ENCODE measurements at regions not wholly inside any gene's neighbourhood (a gene's known extent, or its start where the extent isn't known, plus 50 kb on each side); places are given as distances from the start of the nearest gene placed in this dataset.
A peak's percentile ranks its signal among the peaks of the same experiment; 100 is the strongest.

DNA sequence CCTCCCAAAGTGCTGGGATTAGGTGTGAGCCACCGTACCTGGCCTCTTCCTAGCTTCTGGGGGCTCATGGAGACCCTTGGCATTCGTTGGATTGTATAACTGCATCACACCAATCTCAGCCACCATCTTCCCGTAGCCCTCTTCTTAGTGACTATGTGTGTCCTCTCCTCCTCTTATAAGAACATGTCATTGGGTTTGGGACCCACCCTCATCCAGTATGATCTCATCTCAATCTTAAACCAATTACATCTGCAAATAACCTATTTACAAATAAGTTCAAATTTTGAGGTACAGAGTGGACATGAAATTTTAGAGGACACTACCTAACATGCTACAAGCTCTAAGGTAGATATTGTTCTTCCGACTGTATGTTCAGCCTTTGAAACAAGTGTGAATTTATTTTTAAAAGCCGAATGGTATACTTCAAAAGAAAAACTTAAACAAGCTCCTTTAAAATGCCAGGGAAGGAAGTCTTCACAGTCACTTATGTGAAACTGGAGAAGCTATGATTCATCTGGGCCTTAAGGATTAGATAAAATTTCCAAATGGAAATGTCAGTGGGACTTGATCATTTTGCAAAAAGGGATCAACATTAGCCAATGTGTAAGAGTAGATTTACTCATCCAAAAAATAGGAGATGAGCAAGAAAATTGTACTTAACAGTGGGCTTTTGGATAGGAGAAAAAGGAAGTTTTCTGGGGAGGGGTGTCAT, 225.7 kb downstream of the MEX3B start:
- no peak for DNase-seq (ENCODE audit: low read depth)
- no peak for TF ChIP-seq MYC (IDR thresholded peaks at IDR 0.05; ENCODE audit: low read depth, low read length)
- TF ChIP-seq, protein P1, sequence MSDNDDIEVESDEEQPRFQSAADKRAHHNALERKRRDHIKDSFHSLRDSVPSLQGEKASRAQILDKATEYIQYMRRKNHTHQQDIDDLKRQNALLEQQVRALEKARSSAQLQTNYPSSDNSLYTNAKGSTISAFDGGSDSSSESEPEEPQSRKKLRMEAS (IDR thresholded peaks at IDR 0.05; ENCODE audit: low read depth, low read length) = no peak
- TF ChIP-seq POLR2A (IDR thresholded peaks at IDR 0.05; ENCODE audit: extremely low read depth, insufficient read length) = no peak
- TF ChIP-seq, protein P2, sequence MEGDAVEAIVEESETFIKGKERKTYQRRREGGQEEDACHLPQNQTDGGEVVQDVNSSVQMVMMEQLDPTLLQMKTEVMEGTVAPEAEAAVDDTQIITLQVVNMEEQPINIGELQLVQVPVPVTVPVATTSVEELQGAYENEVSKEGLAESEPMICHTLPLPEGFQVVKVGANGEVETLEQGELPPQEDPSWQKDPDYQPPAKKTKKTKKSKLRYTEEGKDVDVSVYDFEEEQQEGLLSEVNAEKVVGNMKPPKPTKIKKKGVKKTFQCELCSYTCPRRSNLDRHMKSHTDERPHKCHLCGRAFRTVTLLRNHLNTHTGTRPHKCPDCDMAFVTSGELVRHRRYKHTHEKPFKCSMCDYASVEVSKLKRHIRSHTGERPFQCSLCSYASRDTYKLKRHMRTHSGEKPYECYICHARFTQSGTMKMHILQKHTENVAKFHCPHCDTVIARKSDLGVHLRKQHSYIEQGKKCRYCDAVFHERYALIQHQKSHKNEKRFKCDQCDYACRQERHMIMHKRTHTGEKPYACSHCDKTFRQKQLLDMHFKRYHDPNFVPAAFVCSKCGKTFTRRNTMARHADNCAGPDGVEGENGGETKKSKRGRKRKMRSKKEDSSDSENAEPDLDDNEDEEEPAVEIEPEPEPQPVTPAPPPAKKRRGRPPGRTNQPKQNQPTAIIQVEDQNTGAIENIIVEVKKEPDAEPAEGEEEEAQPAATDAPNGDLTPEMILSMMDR (IDR thresholded peaks at IDR 0.05; ENCODE audit: low read depth, low read length) = no peak

DNA sequence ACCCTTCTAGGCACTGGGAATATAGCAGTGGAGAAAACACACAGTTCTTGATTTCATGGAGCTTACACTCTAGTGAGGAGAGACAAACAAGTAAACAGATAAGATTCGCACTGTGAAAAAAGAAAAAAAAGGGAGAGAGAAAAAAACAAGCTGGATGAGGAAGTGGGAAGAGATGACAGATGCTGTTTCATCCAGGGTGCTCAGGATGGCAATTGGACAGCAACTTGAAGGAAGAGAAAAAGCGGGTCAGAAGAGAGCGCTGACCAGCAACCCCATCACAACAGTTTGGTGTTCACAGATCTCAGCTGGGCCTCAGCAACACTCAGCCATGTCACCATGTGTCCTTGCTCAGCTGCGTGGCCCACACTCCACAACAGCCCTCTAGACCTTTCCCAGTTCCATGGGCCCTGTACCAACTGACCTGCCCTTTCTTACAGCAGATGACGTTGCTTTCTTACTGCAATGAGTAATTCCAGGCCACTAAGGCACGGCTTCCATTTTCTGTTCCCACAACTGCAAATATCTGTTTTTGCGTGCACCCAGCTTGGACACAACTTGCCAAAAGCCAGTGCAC, 230.8 kb downstream of the MEX3B start:
- no peak overlapping the region for H3K4me3 ChIP-seq (ENCODE audit: low read depth, low read length)
- no peak for DNase-seq (ENCODE audit: low read depth)
- TF ChIP-seq POLR2A (IDR thresholded peaks at IDR 0.05; ENCODE audit: extremely low read depth, insufficient read length) (no peak), MYC (IDR thresholded peaks at IDR 0.05; ENCODE audit: low read depth, low read length) (no peak)
- TF ChIP-seq, protein P1 (IDR thresholded peaks at IDR 0.05; ENCODE audit: low read depth, low read length) = no peak
- TF ChIP-seq, protein P2 (IDR thresholded peaks at IDR 0.05; ENCODE audit: low read depth, low read length) = no peak

More for the DNA sequence above, 225.7 kb downstream of the MEX3B start:
- H3K4me3 ChIP-seq (ENCODE audit: low read depth, low read length) = no peak overlapping the region

DNA sequence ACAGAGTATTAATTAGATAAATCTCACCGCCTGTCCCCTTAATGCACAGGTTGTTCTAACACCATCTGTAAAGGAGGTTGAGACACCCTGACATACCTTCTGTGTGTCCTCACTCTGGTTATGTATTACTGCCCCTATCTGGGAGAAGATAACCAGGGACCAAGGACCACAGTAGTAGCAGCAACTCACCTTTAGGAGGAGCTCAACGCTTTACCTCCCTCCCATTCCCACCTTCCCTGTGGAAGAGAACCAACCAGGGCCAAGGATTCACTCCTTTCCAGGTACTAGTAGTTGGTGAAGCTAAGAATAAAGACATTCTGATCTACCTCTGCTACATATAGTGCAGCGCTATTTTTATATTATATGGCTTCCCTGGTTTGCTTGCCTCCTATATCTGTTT, 232.6 kb downstream of the MEX3B start:
- DNase-seq (ENCODE audit: low read depth) = no peak
- TF ChIP-seq MYC (IDR thresholded peaks at IDR 0.05; ENCODE audit: low read depth, low read length) = no peak
- TF ChIP-seq, protein P2 (IDR thresholded peaks at IDR 0.05; ENCODE audit: low read depth, low read length) = no peak
- TF ChIP-seq POLR2A (IDR thresholded peaks at IDR 0.05; ENCODE audit: extremely low read depth, insufficient read length) = no peak
- TF ChIP-seq, protein P1 (IDR thresholded peaks at IDR 0.05; ENCODE audit: low read depth, low read length) = no peak
- no peak overlapping the region for H3K4me3 ChIP-seq (ENCODE audit: low read depth, low read length)

DNA sequence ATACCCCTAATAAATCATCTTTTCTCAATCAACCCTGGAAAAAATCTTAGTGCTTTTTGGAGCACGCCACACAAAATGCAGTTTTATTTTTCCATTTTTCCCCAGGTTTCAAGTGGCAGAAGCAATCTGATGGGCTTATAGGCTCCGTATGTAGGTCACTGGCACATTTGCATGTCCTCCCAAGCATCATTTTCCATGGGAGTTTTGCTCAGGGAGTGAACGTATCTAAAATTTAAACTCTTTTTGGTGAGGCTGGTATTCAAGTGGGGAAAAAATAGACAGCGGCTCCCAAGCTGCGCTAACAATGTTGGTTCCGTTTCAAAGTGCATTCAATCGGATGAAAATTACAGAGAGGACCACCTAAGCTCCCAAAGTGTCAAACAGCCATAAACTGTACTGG, 233.4 kb downstream of the MEX3B start:
- TF ChIP-seq POLR2A (IDR thresholded peaks at IDR 0.05; ENCODE audit: extremely low read depth, insufficient read length) = no peak
- TF ChIP-seq, protein P1 (IDR thresholded peaks at IDR 0.05; ENCODE audit: low read depth, low read length) = no peak
- no peak for TF ChIP-seq MYC (IDR thresholded peaks at IDR 0.05; ENCODE audit: low read depth, low read length)
- H3K4me3 ChIP-seq (ENCODE audit: low read depth, low read length) = no peak overlapping the region
- no peak for DNase-seq (ENCODE audit: low read depth)

DNA sequence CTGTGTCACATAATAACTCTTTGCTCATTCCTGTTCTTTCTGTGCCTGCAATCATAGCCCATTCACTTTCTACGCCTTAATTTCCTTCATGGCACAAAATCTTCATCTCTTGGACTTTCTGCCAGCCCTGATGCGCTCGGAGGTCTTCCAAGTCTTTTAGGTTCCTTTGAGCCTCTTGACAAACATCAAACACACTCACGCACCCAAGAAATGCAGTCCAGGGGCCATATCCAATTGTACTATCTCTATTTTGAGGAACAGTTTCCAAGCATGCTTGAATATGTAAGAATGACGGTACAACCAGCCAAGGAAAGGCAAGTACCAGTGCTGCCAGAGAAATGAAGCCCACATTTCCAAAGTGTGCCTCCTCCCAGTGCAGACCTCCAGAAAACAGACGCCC, 234.1 kb downstream of the MEX3B start:
- H3K4me3 ChIP-seq (ENCODE audit: low read depth, low read length) = no peak overlapping the region
- DNase-seq (ENCODE audit: low read depth) = no peak
- TF ChIP-seq, protein P1 (IDR thresholded peaks at IDR 0.05; ENCODE audit: low read depth, low read length) = no peak
- no peak for TF ChIP-seq POLR2A (IDR thresholded peaks at IDR 0.05; ENCODE audit: extremely low read depth, insufficient read length)

DNA sequence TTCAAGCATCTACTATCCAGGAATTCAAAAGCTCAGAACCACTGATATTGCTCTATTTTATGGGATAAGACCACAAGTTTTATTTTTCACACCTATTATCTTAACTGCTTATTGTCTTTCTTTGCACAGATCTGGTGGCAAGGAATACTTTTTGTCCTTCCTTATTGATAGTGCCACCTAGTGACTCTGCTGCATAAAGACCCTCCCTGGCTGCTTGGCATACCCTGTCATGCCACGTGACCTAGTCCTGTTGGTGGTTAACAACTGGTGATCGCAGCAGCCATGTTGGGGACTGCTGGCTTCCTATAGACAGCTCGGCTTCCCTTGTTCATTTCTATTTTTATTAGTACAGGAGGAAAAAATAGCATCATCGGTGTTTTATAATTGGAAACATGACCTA, 236.3 kb downstream of the MEX3B start:
- TF ChIP-seq, protein P1 (IDR thresholded peaks at IDR 0.05; ENCODE audit: low read depth, low read length) = peak; percentile 86
- TF ChIP-seq, protein P2 (IDR thresholded peaks at IDR 0.05; ENCODE audit: low read depth, low read length) = peak; percentile 48
- no peak for TF ChIP-seq MYC (IDR thresholded peaks at IDR 0.05; ENCODE audit: low read depth, low read length)
- DNase-seq (ENCODE audit: low read depth) = peak; percentile 70
- no peak overlapping the region for H3K4me3 ChIP-seq (ENCODE audit: low read depth, low read length)

All from NB4 (cell line).